NCI-H526 (cell line): ENCODE measurements at regions not wholly inside any gene's neighbourhood (a gene's known extent, or its start where the extent isn't known, plus 50 kb on each side); places are given as distances from the start of the nearest gene placed in this dataset.
A peak's percentile ranks its signal among the peaks of the same experiment; 100 is the strongest.
"Not testable (repeated sequence)": the region's sequence is repeated elsewhere in the genome, so short reads cannot be mapped to it uniquely, and the experiment has no call there.

Experiments used
- DNase-seq, 2 experiments: peaks; one replicate each; lab custom pipeline; 2025; lab: John Stamatoyannopoulos, UW

GRCh38 chr3:21237638-21238037 lies 513.4 kb downstream of the ZNF385D start:
- DNase-seq, result no peak

- DNase-seq, result no peak
These were observed 515.5 kb downstream of the ZNF385D start for GRCh38 chr3:21235491-21235890.

- DNase-seq, result no peak
These were observed 516.1 kb downstream of the ZNF385D start for GRCh38 chr3:21234933-21235332.

- DNase-seq, result no peak
These were observed 521.4 kb downstream of the ZNF385D start for GRCh38 chr3:21229426-21230135.

- no peak for DNase-seq
These were observed 524.9 kb downstream of the ZNF385D start for GRCh38 chr3:21226086-21226485.

GRCh38 chr3:21220944-21221343 lies 530.1 kb downstream of the ZNF385D start:
- no peak for DNase-seq

GRCh38 chr3:21216598-21216997 lies 534.4 kb downstream of the ZNF385D start:
- peak in 1 of 2 experiments; percentile 4 for DNase-seq

- DNase-seq, result not testable (repeated sequence)
These were observed 546.9 kb downstream of the ZNF385D start for GRCh38 chr3:21204122-21204521.

- DNase-seq, result no peak
These were observed 555.8 kb downstream of the ZNF385D start for GRCh38 chr3:21195203-21195602.

GRCh38 chr3:21194036-21194435 lies 557.0 kb downstream of the ZNF385D start:
- not testable (repeated sequence) for DNase-seq

GRCh38 chr3:21188459-21188858 lies 562.6 kb downstream of the ZNF385D start:
- DNase-seq, result no peak

GRCh38 chr3:21185816-21186314 lies 565.1 kb downstream of the ZNF385D start:
- DNase-seq, result no peak

GRCh38 chr3:21174461-21174860 lies 576.5 kb downstream of the ZNF385D start:
- no peak for DNase-seq

- DNase-seq, result peak; percentile 2 to 53
These were observed 580.0 kb downstream of the ZNF385D start for GRCh38 chr3:21170964-21171363.

- no peak for DNase-seq
These were observed 581.1 kb downstream of the ZNF385D start for GRCh38 chr3:21169948-21170347.

- DNase-seq, result peak; percentile 3 to 6
These were observed 582.5 kb downstream of the ZNF385D start for GRCh38 chr3:21168471-21168870.

- DNase-seq, result no peak
These were observed 587.1 kb downstream of the ZNF385D start for GRCh38 chr3:21163956-21164355.

- no peak for DNase-seq
These were observed 591.5 kb downstream of the ZNF385D start for GRCh38 chr3:21159543-21159906.

- DNase-seq, result no peak
These were observed 592.0 kb downstream of the ZNF385D start for GRCh38 chr3:21158861-21159542.

- DNase-seq, result no peak
These were observed 596.1 kb downstream of the ZNF385D start for GRCh38 chr3:21154911-21155310.

- no peak for DNase-seq
These were observed 598.5 kb downstream of the ZNF385D start for GRCh38 chr3:21152555-21152954.

GRCh38 chr3:21142949-21143348 lies 608.1 kb downstream of the ZNF385D start:
- no peak for DNase-seq

- DNase-seq, result no peak
These were observed 609.0 kb downstream of the ZNF385D start for GRCh38 chr3:21142031-21142430.
